ENCODE measurements at regions not wholly inside any gene's neighbourhood (a gene's known extent, or its start where the extent isn't known, plus 50 kb on each side); places are given as distances from the start of the nearest gene placed in this dataset.

DNA sequence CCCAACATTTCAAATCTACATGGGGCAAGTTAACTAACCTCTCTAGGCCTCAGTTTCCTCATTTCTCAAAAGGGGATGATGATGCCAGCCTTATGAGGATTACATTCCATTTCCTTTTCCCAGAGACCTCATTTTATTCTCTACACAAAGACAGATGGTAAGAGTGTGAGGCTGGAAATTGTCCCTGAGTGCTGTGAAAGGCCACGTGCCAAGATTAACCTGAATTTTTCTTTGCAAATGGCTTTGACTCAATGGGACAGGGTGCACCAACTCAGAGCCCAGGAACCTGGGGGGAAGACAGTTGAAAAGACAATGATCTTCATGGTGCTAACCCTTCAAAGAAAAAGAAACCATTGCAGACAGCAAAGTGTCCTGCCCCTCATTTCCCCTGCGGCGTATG, 332.8 kb downstream of the TMEM114 start:
- DNase-seq = no peak

DNA sequence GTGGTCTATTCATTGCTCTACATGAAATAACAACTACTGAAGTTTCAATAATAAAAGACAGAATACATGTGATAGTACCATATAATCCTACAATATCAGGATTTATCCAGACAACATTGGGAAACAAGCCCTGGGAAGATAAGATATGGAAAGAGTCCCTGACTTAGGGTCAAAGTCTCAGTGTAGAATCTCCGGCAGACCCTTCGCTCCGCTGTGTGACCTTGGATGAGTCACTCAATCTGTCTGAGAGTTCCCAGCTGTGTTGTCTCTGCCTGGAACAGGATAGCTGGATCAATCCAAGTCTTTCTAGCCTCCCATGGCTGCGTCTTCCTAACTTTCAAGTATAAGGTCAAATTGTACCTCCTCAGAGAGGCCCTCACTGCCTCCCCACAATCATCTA, 335.9 kb downstream of the TMEM114 start:
- DNase-seq = no peak

DNA sequence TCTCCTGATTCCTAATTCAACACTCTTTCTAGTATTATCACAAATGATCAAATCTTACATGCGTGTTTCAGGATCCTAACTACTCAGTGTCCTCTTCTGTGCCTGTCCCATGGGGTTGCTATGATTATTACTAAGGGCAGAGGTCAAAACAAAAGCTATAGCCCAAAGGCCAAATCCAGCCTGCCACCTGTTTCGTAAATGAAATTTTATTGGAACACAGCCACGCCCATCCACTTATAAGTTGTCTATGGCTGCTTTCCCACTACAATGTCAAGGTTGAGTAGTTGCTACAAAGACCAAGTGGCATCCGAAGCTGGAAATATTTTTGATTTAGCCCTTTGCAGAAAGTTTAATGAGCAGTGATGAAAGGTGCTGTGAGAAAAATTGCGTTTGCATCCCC, 336.6 kb downstream of the TMEM114 start:
- peak in 1 of 3 experiments; percentile 33 for DNase-seq

- DNase-seq = no peak
Measured at GRCh38 chr16:8251727-8252126, 338.6 kb downstream of the TMEM114 start.

DNA sequence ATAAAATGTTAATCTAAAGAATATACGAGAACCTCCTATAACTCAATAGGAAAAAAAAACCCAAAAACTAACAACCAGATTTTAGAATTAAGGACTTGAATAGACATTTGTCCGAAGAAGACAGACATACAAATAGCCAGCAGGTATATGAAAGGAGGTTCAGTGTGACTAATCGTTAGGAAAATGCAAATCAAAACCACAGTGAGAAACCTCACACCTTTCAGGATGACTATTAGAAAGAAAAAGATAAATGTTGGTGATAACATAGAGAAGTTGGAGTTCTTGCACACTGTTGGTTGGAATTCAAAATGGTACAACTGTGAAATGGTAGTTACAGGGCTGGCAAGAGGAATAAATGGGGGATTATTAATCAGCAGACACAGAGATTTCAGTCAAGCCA, 339.0 kb downstream of the TMEM114 start:
- DNase-seq = no peak

- DNase-seq = no peak
Measured at GRCh38 chr16:8247993-8248392, 342.3 kb downstream of the TMEM114 start.

GRCh38 chr16:8243981-8244380, 346.3 kb downstream of the TMEM114 start:
- DNase-seq = no peak

DNA sequence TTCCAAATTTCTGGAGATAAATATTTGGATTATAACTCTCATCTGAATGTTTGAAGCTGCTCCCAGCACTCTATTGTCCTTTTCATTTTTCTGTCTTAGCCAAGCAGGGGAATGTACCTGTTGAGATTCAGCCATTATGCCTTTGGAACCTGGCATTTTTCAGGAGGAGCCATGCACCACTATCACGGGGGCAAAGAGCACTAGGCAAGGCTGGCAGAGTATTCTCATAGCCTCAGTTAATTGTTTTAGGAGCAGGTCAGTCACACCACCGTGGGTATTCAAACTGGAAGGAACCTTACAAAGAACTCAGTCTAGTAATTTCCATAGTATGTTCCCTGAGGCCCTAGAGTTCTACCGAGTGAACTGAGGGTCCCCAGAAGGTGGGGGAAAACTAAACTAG, 348.9 kb downstream of the TMEM114 start:
- DNase-seq = no peak

DNA sequence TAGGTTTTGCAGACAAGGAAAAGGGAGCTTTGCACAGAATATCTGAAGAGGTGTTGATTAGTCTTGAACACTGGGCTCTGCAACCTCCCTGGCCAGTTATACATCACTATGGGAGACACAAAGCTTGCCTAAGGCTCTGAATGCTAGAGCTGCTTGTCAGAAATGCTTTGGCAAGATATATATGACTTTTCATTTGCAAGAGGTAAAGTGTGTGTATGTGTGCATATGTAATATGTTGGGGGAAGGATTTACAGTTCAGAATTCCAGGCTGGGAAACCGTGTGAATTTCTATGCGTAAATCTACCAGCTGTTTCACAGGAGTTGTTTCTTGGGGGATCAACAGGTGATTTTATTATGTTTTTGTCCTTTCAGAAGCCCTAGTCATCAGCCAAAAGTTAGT, 350.9 kb downstream of the TMEM114 start:
- no peak for DNase-seq

DNA sequence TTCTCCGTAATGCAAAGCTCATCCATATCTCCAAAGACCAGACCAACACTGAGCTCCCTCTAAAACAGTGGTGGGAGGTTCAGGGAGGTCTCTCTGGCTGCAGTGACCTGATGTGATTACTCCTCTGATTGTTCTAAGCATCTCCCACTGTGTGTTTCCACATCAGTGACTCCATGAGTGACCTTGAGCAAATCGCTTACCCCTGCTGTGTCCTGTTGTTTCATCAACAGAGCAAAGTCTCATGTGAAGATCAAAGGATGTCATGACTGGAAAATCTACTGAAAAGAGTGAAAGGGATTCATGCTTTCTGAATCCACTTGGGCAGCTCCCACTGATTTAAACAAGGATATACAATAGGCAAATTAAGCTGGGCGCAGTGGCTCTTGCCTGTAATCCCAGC, 352.9 kb downstream of the TMEM114 start:
- DNase-seq = no peak

- no peak for DNase-seq
Measured at GRCh38 chr16:8236816-8237215, 353.5 kb downstream of the TMEM114 start.

- DNase-seq = no peak
Measured at GRCh38 chr16:8230497-8230896, 359.8 kb downstream of the TMEM114 start.

DNA sequence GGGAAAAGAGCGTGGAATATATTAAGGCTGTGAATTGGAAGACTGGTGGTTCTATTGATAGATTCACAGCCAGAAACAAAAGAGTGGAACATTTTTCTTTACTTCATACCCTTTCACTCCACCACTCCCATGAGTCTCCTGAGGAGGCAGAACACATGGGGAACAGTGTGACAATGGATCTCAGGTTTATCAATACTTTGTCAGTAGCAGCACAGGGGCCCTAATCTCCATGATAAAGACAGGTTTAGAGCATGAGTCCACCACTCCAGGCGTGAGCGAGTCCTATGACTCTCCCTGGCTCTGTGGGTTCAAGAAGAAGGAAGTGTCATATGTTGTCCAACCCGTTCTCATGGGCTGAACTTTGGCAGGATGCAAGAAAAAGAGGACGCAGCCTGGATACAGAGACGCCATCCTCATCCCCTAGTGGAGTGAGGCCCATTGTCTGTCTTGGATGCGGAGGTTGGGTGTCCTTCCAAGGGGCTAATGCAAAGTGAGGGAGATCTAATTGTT, 361.2 kb downstream of the TMEM114 start:
- no peak for DNase-seq

DNA sequence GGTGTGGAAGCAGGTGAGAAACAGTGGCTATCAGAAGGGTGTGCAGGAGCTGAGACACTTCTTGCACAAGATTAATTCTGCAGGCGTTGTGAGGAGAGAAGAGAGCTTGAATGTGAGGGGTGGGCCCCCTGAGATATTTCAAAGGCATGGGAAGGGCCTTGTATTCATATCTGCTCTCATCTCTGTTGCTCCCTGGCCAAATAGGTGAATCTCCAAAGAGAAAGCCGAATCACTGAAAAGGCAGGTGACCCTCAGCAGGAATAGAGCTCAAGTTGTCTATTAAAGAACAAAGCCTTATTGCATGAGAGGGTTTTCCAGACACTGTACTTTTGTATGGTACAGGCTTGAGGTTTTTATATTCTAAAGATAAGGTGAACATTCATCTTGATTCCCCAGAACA, 373.1 kb downstream of the TMEM114 start:
- DNase-seq = no peak

DNA sequence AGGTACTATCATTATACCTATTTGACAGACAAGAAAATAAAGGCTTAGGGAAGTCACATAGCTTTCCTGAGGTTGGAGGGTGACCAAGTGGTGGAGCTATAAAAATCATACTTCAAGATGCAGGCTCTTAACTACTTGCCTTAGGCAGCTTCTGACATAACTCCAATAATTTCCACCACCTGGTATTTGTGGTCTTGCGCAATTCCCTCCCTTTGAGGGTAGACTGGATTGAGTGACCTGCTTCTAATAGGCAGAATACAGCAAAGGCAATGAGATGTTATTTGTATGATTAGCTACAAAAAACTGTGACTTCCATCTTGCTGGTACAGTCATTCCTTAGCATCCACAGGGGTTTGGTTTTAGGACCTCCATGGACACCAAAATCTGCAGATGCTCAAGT, 385.5 kb downstream of the TMEM114 start:
- DNase-seq = no peak

DNA sequence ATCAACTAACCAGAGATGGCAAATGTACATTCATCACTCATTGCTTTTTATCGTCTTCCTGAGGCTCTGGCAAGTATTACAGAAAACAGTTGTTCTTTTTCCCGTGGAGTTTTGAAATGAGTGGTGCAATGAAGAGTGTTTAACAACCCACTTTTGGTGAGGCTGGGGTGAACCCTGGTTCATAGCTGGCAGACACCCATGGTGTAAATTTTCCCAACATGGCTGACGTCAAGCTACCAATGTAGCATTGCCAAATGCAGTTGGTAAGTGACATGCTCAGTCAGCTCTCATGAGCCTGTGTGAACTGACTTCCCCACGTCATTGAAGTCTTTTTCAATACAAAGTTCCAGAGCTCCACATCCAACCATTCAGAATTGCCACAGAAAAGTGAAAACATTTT, 386.2 kb downstream of the TMEM114 start:
- no peak for DNase-seq

- DNase-seq = no peak
Measured at GRCh38 chr16:8203101-8203500, 387.2 kb downstream of the TMEM114 start.

- DNase-seq = no peak
Measured at GRCh38 chr16:8200839-8201238, 389.5 kb downstream of the TMEM114 start.

DNA sequence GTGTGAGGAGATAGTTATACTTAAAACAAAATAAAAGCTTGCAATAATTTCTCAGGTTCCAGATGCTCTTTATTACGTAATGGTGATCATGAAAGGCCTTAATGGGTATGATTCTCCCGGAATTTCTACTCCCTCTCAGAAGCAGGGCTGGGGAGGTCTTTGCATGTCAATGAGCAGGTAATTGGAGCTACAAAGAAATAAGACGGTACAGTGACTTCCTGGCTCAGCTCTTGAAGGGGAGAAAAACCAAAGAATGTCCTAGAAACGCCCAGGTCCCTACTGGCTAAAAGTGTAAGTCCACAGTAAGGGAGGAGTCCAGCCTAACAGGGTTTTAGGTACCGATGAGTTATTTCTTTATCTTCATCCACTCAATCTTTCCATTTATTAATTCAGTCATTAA, 390.9 kb downstream of the TMEM114 start:
- no peak for DNase-seq

DNA sequence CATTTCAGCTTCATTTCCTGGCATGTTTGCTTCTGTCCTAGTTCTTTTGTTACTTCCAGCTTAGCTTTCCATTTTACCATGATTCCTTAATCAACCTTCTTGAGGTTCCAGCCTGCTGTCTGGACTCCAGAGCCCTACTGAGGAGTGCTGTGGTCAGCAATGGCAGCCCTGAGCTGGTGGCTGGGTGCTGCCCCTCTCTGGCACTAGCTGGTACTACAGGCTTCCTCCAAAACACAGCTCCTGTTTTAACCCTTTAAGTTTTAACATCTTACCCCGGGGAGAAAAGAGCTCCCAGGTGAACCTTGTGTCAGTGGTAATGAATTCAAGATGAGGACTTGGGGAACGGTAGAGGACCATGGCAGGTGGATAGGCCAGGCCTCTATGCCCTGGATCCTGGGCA, 395.5 kb downstream of the TMEM114 start:
- no peak for DNase-seq

GRCh38 chr16:8188841-8189240, 401.5 kb downstream of the TMEM114 start:
- no peak for DNase-seq

DNA sequence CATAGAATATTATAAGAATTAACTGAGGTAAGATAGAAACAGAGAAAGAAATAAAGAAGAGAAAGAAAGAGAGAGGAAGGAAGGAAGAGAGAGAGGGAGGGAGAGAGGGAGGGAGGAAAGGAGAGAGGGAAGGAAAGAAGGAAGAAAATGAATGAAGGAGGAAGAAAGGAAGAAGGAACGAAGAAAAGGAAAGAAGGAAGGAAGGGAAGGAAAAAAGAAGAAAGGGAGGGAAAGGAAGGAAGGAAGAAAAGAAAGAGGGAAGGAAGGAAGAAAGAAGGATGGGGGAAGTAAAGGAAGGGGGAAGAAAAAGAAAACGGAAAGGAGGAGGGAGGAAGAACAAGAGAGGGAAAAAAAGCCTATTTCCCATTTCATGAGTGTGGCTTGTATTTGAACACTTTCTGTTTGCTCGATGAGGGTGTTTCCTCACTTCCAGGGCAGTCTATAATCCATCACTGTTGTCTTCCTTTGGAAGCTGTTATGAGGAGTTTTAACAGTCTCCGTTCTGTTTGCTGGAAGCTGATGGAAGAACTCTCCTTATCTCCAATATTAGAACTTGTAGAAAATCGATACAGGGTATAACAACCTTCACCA, 402.4 kb downstream of the TMEM114 start:
- no peak for DNase-seq

DNA sequence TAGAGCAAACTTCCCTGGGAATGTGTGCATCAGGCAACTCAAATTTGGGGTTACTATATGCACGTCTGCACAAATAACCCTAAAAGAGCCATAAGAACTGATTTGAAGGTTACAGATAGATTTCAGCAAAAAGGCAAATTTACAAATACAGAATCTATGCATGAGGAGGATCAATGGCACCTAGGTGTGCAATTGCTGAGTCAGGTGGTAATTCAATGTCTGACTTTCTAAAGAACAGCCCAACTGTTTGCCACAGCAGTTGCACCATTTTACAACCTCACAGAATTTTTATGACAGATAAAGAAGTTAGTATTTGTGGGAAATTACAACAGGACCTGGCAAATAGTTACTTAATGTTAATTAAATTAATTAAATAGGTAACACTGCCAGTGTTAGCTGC, 405.5 kb downstream of the TMEM114 start:
- no peak for DNase-seq

DNA sequence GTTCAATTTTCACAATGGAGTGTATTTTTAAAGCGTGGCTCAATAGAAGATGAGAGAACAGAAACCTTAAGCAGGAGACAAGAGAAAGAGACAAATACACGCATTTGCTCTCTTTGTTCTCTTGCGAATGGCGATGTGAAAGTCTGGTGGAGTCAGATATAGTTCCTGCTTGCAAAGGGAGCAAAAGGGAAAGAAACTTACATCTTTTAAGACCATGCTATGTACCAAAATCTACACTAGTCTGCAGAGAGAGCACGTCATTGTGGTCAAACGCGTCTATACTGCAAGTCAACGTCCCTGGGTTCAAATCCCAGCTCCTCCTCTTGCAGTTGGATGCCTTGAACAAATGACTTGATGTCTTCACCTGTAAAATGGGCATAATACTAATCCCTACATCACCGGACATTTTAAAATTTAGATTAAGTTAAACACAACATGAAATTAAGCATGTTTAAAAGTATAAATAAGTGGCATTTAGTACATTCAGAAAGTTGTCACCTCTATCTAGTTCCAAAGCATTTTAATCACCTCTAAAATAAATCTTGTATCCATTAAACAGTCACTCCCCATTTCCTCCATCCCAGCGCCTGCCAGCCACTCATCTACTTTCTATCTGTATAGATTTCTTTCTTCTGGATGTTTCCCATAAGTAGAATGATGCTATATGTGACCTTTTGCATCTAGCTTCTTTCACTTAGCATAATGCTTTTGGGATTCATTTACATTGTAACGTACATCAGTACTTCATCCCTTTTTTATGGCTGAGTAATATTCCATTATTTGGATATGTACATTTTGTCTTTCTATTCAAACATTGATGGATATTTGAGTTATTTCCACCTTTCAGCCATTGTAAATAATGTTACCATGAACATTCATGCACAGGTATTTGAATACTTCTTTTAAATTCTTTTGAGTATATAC, 406.9 kb downstream of the TMEM114 start:
- no peak for DNase-seq
